Adrenal gland (tissue), 9 donors: ENCODE measurements at regions not wholly inside any gene's neighbourhood (a gene's known extent, or its start where the extent isn't known, plus 50 kb on each side); places are given as distances from the start of the nearest gene placed in this dataset.

ENCODE experiments used
- DNase-seq, 7 donors: peaks; one replicate each; pipeline ENCODE4 v3.0.0-alpha.2; 2019 to 2020
- H3K27ac ChIP-seq, 5 donors: fragments of 200-600 bp; sonication (generic) in 4 of 5; 1 replicate in 3 of 5; 2 replicates in 2 of 5; pipeline versions ENCODE4 v1.5.1 to v1.8.0; 2016 to 2020; ENCODE audit warnings: mild to moderate bottlenecking in 1 of 5
- H3K27me3 ChIP-seq: fragments of 200-600 bp; 2 replicates; pipeline ENCODE4 v1.8.0; 2021
- H3K36me3 ChIP-seq, 2 donors: fragments of 200-600 bp; replicated peaks in 1 of 2; 1 replicate in 1 of 2; 2 replicates in 1 of 2; pipeline versions ENCODE4 v1.5.1 to v1.8.0; 2018 to 2022
- H3K4me1 ChIP-seq, 2 donors: fragments of 200-600 bp; replicated peaks in 1 of 2; 1 replicate in 1 of 2; 2 replicates in 1 of 2; pipeline versions ENCODE4 v1.5.1 to v1.8.0; 2018 to 2021
- H3K4me3 ChIP-seq, 4 donors: fragments of 200-600 bp; sonication (generic) in 3 of 4; one replicate each; pipeline ENCODE4 v1.5.1; 2016 to 2018
- H3K9me3 ChIP-seq, 3 donors: fragments of 200-600 bp; sonication (generic) in 1 of 3; replicated peaks in 1 of 3; 1 replicate in 2 of 3; 2 replicates in 1 of 3; pipeline versions ENCODE4 v1.5.1 to v1.8.0; 2016 to 2021
- CTCF ChIP-seq, 6 experiments: fragments of 450-650 bp in 4 of 6; fragments of 200-600 bp in 2 of 6; sonication (generic) in 1 of 6; IDR thresholded peaks; 1 replicate in 5 of 6; 2 replicates in 1 of 6; pipeline versions ENCODE4 v1.5.1 to v1.8.0; 2016 to 2021; ENCODE audit warnings: antibody characterized with exemption in 6 of 6, mild to moderate bottlenecking in 2 of 6, moderate library complexity in 1 of 6
- POLR2A ChIP-seq, 2 donors: fragments of 450-650 bp; IDR thresholded peaks; one replicate each; pipeline ENCODE4 v1.6.1; 2017; ENCODE audit warnings: antibody characterized with exemption in 2 of 2, mild to moderate bottlenecking in 2 of 2, moderate library complexity in 1 of 2
- WGBS, 4 donors: extraction: QIAGEN DNeasy Blood & Tissue Kit in 2 of 4; methylation state at CpG; one replicate each; pipeline versions ENCODE4 v1.1.5 to v1.1.7; 2013 to 2017; 5-methylcytosine and 5-hydroxymethylcytosine counted together
- intact Hi-C, 2 donors: fragments of 100-400 bp; cut with DNase I; formaldehyde crosslinking; loops; one replicate each; pipeline versions ENCODE4 v1.14.1 to v1.15.0; 2022 to 2023
- donor health status: healthy with polysubstance abuse.
- donor health status: Bipolar disorder and iron deficiency.
- donor health status: DM: yes; HTN: yes; CAD: no.
- donor health status: DM: no; HTN: no; CAD: no.
- donor health status: DM: no; HTN: no; CAD: no.

GRCh38 chr11:92802644-92803043 is 166.8 kb upstream of the MTNR1B start:
- Histone ChIP-seq H3K27ac (no peak overlapping the region), H3K27me3 (no peaks in the 10 kb centered on the region), H3K4me1 (no peaks in the 10 kb centered on the region), H3K9me3 (no peaks in the 10 kb centered on the region), H3K4me3 (no peak overlapping the region), H3K36me3 (no peaks in the 10 kb centered on the region)
- TF ChIP-seq POLR2A (IDR thresholded peaks at IDR 0.05) = no peak
- TF ChIP-seq CTCF (IDR thresholded peaks at IDR 0.05) = no peak
- intact Hi-C loops = no loop called here
- DNase-seq = no peak
- 67 to 77% (median 71%) methylated on average over 2 of the region's 2 CpGs for WGBS, 4 donors

- no peaks in the 10 kb centered on the region for H3K4me1 ChIP-seq
- no peak for TF ChIP-seq POLR2A (IDR thresholded peaks at IDR 0.05)
- 50 to 73% (median 70%) methylated on average over 1 of the region's 1 CpG; no CpG with 5 or more reads in 1 of the 4 donors for WGBS, 4 donors
- no peak for DNase-seq
- intact Hi-C loops = no loop called here
- H3K36me3 ChIP-seq = no peaks in the 10 kb centered on the region
- no peaks in the 10 kb centered on the region for H3K27me3 ChIP-seq
- H3K9me3 ChIP-seq = no peaks in the 10 kb centered on the region
- no peak overlapping the region for H3K4me3 ChIP-seq
- H3K27ac ChIP-seq = no peak overlapping the region
These were observed 166.1 kb upstream of the MTNR1B start for GRCh38 chr11:92803391-92803790.

- DNase-seq = no peak
- Histone ChIP-seq H3K4me1 (no peaks in the 10 kb centered on the region), H3K27me3 (no peaks in the 10 kb centered on the region), H3K27ac (no peak overlapping the region), H3K36me3 (no peaks in the 10 kb centered on the region), H3K4me3 (no peak overlapping the region), H3K9me3 (no peaks in the 10 kb centered on the region)
- TF ChIP-seq POLR2A (IDR thresholded peaks at IDR 0.05) = no peak
- no peak for TF ChIP-seq CTCF (IDR thresholded peaks at IDR 0.05)
- 72 to 77% (median 74%) methylated on average over 7 of the region's 7 CpGs for whole genome bisulfite sequencing, 4 donors
- intact Hi-C loops = no loop called here
These were observed 165.0 kb upstream of the MTNR1B start for GRCh38 chr11:92804388-92804966.

GRCh38 chr11:92808022-92808421 is 161.4 kb upstream of the MTNR1B start:
- H3K4me1 ChIP-seq = no peaks in the 10 kb centered on the region
- no peak overlapping the region for H3K27ac ChIP-seq
- H3K27me3 ChIP-seq = no peaks in the 10 kb centered on the region
- no peak for DNase-seq
- no peak overlapping the region for H3K4me3 ChIP-seq
- no peaks in the 10 kb centered on the region for H3K36me3 ChIP-seq
- intact Hi-C loops = no loop called here
- no peaks in the 10 kb centered on the region for H3K9me3 ChIP-seq
- TF ChIP-seq CTCF (IDR thresholded peaks at IDR 0.05) = no peak

DNA sequence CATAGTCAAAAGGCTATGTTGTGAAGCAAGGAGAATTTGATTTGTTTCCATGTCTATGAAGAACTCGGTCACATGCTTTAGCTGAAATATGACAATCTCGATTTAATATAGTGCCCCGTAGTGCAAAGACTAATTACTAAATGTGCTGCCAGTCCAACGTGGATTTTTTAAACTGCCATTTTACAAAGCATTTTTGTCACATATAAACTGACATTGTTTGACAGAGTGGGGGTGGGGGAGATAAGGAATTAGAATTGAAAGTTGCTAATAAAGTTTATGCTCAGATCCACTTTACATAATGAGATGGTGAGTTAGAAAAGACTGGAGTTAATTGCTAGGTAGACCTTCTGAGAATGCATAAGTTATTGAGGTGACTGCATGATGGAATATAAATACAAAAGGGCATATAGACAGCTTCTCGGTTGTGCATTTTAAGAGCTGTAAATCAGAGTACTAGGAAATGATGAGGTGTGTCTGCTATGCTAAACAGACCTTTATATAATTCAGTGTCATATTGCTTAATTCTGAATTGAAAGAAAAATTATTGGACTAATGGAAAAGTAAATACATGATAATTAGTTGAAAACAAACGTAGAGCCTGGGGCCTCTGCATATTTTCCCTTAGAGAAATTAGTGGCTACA is 158.9 kb upstream of the MTNR1B start:
- H3K4me3 ChIP-seq = no peak overlapping the region
- TF ChIP-seq POLR2A (IDR thresholded peaks at IDR 0.05) (no peak), CTCF (IDR thresholded peaks at IDR 0.05) (no peak)
- intact Hi-C loops = no loop called here
- DNase-seq = no peak
- no peaks in the 10 kb centered on the region for H3K36me3 ChIP-seq
- H3K27ac ChIP-seq = no peak overlapping the region
- H3K27me3 ChIP-seq = no peaks in the 10 kb centered on the region
- H3K9me3 ChIP-seq = no peaks in the 10 kb centered on the region
- no peaks in the 10 kb centered on the region for H3K4me1 ChIP-seq
- WGBS, 4 donors = 73 to 76% (median 75%) methylated on average over 6 of the region's 6 CpGs
